ENCODE measurements at regions not wholly inside any gene's neighbourhood (a gene's known extent, or its start where the extent isn't known, plus 50 kb on each side); places are given as distances from the start of the nearest gene placed in this dataset.

- H2AFZ ChIP-seq = no peak overlapping the region
- peaks cover 43% of the 10 kb centered on the region for H3K27me3 ChIP-seq (ENCODE audit: insufficient read depth, low read depth)
- no TSS peak for BruUV-seq (replicated peaks)
- H3F3A ChIP-seq (ENCODE audit: insufficient read depth, low read depth) = no peaks in the 10 kb centered on the region
- no peaks in the 10 kb centered on the region for H3K36me3 ChIP-seq (ENCODE audit: low read depth)
- no peak for TF ChIP-seq EZH2 (IDR thresholded peaks at IDR 0.05; ENCODE audit: low read depth)
- TF ChIP-seq CTCF (conservative IDR thresholded peaks at IDR 0.05) = no peak
- H4K20me1 ChIP-seq (ENCODE audit: insufficient read depth) = no peaks in the 10 kb centered on the region
- no peak for DNase-seq
- ChIA-PET POLR2A (ENCODE audit: unreplicated experiment) (no interaction called here), CTCF (no interaction called here)
- no peak overlapping the region for H3K4me3 ChIP-seq
- no peaks in the 10 kb centered on the region for H3K9me2 ChIP-seq (ENCODE audit: insufficient read depth)
- no peaks in the 10 kb centered on the region for H3K79me2 ChIP-seq (ENCODE audit: low read depth)
- no peak overlapping the region for H3K27ac ChIP-seq
- H3K4me2 ChIP-seq = no peak overlapping the region
- no peaks in the 10 kb centered on the region for H3K4me1 ChIP-seq (replicated peaks; ENCODE audit: insufficient read depth)
- no peaks in the 10 kb centered on the region for H3K9me3 ChIP-seq (ENCODE audit: insufficient read depth, low read depth)
- intact Hi-C loops (cut with micrococcal nuclease; ENCODE audit: unreplicated experiment) = no loop called here
Measured at GRCh38 chr7:98483276-98483963, 82.5 kb upstream of the BAIAP2L1 start.

GRCh38 chr7:98479318-98479717 lies 78.4 kb upstream of the BAIAP2L1 start:
- CTCF ChIA-PET = no interaction called here

GRCh38 chr7:98475352-98475751 lies 74.5 kb upstream of the BAIAP2L1 start:
- intact Hi-C loops (cut with micrococcal nuclease; ENCODE audit: unreplicated experiment) = no loop called here
- H3K4me2 ChIP-seq = no peak overlapping the region
- DNase-seq = no peak
- POLR2A ChIA-PET (ENCODE audit: unreplicated experiment) = no interaction called here
- H3K79me2 ChIP-seq (ENCODE audit: low read depth) = no peaks in the 10 kb centered on the region
- no peak overlapping the region for H2AFZ ChIP-seq
- no peaks in the 10 kb centered on the region for H3K9me2 ChIP-seq (ENCODE audit: insufficient read depth)
- no TSS peak for BruUV-seq (replicated peaks)
- no peaks in the 10 kb centered on the region for H3K9me3 ChIP-seq (ENCODE audit: insufficient read depth, low read depth)
- H3K4me1 ChIP-seq (replicated peaks; ENCODE audit: insufficient read depth) = no peaks in the 10 kb centered on the region
- no peak overlapping the region for H3K27ac ChIP-seq
- CTCF ChIA-PET = no interaction called here
- no peaks in the 10 kb centered on the region for H3F3A ChIP-seq (ENCODE audit: insufficient read depth, low read depth)
- peaks cover 33% of the 10 kb centered on the region; the same call in 1 of the 2 replicates for H3K27me3 ChIP-seq (ENCODE audit: insufficient read depth, low read depth)
- no peaks in the 10 kb centered on the region for H4K20me1 ChIP-seq (ENCODE audit: insufficient read depth)
- H3K4me3 ChIP-seq = no peak overlapping the region
- TF ChIP-seq EZH2 (IDR thresholded peaks at IDR 0.05; ENCODE audit: low read depth) = no peak
- no peak for TF ChIP-seq CTCF (conservative IDR thresholded peaks at IDR 0.05)
- H3K36me3 ChIP-seq (ENCODE audit: low read depth) = no peaks in the 10 kb centered on the region

More at GRCh38 chr7:98479318-98479717, 78.4 kb upstream of the BAIAP2L1 start:
- no peak overlapping the region for H3K4me2 ChIP-seq
- H3K79me2 ChIP-seq (ENCODE audit: low read depth) = no peaks in the 10 kb centered on the region
- H4K20me1 ChIP-seq (ENCODE audit: insufficient read depth) = no peaks in the 10 kb centered on the region
- H3K27me3 ChIP-seq (ENCODE audit: insufficient read depth, low read depth) = peaks cover 47% of the 10 kb centered on the region
- no peak overlapping the region for H3K4me3 ChIP-seq
- no peaks in the 10 kb centered on the region for H3F3A ChIP-seq (ENCODE audit: insufficient read depth, low read depth)
- no peak overlapping the region for H3K27ac ChIP-seq
- no peak overlapping the region for H2AFZ ChIP-seq
- H3K4me1 ChIP-seq (replicated peaks; ENCODE audit: insufficient read depth) = no peaks in the 10 kb centered on the region
- no peaks in the 10 kb centered on the region for H3K9me2 ChIP-seq (ENCODE audit: insufficient read depth)
- H3K9me3 ChIP-seq (ENCODE audit: insufficient read depth, low read depth) = no peaks in the 10 kb centered on the region
- POLR2A ChIA-PET (ENCODE audit: unreplicated experiment) = no interaction called here
- intact Hi-C loops (cut with micrococcal nuclease; ENCODE audit: unreplicated experiment) = no loop called here
- TF ChIP-seq CTCF (conservative IDR thresholded peaks at IDR 0.05) (no peak), EZH2 (IDR thresholded peaks at IDR 0.05; ENCODE audit: low read depth) (no peak)
- no peaks in the 10 kb centered on the region for H3K36me3 ChIP-seq (ENCODE audit: low read depth)
- no peak for DNase-seq
- BruUV-seq (replicated peaks) = no TSS peak
